Astrocyte of the spinal cord (primary cell): ENCODE measurements at regions not wholly inside any gene's neighbourhood (a gene's known extent, or its start where the extent isn't known, plus 50 kb on each side); places are given as distances from the start of the nearest gene placed in this dataset.

Experiments used
- DNase-seq: peaks from one replicate; pipeline ENCODE4 v3.0.0; 2011; ENCODE audit warnings: low read depth, low spot score
- H3K4me3 ChIP-seq: 2 replicates; pipeline ENCODE4 v1.5.1; 2011; ENCODE audit warnings: low read depth, mild to moderate bottlenecking, low read length, moderate library complexity
- CTCF ChIP-seq: IDR thresholded peaks from 2 replicates; pipeline ENCODE4 v1.5.1; 2012; ENCODE audit warnings: low read depth, mild to moderate bottlenecking, low read length, inconsistent platforms
- in situ Hi-C: cut with HindIII; loops from 2 replicates; pipeline ENCODE4 v1.10.0; 2017; ENCODE audit warnings: low sequenced_read_pairs

GRCh38 chr11:70804139-70804837 is 406.0 kb downstream of the CTTN start:
- no peak overlapping the region for H3K4me3 ChIP-seq
- in situ Hi-C loops: no loop called here
- TF ChIP-seq CTCF: no peak
- no peak for DNase-seq

- no peak for TF ChIP-seq CTCF
- no peak overlapping the region for H3K4me3 ChIP-seq
- in situ Hi-C loops: no loop called here
- DNase-seq: no peak
Observed at GRCh38 chr11:70805243-70805642, 406.9 kb downstream of the CTTN start.

- no peak overlapping the region for H3K4me3 ChIP-seq
- no peak for DNase-seq
- in situ Hi-C loops: no loop called here
- no peak for TF ChIP-seq CTCF
Observed at GRCh38 chr11:70805971-70806370, 407.6 kb downstream of the CTTN start.

DNA sequence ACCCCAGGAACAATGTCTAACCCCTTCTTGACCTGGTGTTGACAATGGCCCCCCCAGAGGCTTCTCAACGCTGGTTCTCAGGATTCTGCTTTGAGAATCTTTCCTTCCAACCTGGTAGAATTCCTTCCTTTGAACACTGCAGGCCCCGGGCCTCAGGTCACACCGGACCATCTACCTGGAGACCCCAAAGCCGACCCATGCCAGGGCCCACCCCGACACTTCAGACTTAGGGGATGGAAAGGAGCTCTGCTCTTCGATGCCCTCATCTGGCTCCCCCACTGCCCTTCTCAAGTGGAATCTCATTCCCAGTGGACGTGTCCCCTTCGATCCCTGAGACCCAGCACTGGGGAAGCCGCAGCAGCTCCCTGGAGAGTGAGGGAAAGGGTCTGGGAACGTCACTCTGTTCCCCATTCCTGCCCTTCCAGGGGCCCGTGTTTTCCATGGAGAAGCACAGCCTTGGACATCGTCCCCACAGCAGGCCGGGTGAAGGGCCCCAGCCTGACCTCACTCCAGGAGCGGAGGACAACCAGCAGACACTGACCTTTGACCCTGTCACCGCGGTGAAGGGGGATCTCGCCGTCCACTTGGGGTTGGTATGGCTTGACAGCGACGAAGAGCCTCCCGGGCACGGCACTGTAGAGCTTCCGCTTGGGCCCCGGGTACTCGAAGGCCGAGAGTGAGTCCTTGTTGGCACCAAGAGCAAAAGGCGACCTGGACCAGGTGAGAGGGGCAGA is 408.3 kb downstream of the CTTN start:
- no peak for TF ChIP-seq CTCF
- in situ Hi-C loops: no loop called here
- no peak for DNase-seq
- H3K4me3 ChIP-seq: no peak overlapping the region

- no peak for TF ChIP-seq CTCF
- no peak for DNase-seq
- no peak overlapping the region for H3K4me3 ChIP-seq
- in situ Hi-C loops: no loop called here
Observed at GRCh38 chr11:70807195-70807543, 408.8 kb downstream of the CTTN start.

DNA sequence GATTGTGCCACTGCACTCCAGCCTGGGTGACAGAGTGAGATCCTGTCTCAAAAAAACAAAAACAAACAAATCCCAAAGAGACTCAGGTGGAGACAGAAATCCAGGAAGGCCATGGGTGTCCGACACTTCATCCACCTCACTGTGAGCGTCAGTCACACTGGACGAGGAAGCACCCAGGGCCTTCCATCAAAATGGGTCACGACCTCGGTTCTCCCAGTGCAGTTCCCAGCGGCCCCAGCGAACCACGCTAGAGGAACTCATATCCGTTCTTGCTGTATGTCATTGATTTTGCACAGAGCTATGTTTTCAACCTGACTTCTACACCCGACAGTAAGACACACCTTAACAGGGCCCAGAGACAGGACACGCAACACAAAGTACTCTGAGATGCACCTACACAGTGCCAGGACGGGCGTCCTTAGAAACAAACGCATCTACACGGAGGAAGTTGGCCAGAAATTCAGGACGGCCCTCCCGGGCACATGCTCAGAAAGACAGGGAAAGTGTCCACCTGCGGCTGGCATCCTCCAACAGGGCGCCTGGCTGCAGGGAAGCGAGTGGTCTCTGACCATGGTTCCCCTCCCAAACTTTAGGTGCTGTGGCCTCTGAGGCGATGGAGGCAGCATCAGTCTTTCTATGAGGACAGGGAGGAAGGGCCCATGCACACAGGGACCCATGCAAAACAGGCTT is 410.5 kb downstream of the CTTN start:
- H3K4me3 ChIP-seq: no peak overlapping the region
- no peak for DNase-seq
- no peak for TF ChIP-seq CTCF
- in situ Hi-C loops: no loop called here
